ENCODE measurements at regions not wholly inside any gene's neighbourhood (a gene's known extent, or its start where the extent isn't known, plus 50 kb on each side); places are given as distances from the start of the nearest gene placed in this dataset.

DNA sequence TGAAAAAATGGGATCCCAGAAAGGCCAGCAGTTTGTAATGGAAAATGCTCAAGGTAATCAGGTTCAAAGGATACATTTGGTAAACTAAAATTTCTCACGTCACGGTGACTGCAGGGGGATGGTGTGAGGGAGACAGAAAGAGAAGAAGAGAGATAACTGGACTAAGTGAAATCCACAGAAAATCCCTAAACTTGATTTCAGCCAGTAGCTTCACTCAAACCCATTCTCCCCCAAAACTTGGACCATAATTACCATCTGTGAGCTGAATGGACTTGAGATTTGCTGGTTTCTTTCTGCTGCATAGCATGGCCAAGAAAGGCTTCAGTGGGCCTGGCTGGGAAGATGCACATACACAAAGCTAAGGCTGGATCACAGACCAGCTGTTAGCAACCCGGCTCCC lies 155.4 kb upstream of the LMO4 start:
- TF ChIP-seq, protein P1, sequence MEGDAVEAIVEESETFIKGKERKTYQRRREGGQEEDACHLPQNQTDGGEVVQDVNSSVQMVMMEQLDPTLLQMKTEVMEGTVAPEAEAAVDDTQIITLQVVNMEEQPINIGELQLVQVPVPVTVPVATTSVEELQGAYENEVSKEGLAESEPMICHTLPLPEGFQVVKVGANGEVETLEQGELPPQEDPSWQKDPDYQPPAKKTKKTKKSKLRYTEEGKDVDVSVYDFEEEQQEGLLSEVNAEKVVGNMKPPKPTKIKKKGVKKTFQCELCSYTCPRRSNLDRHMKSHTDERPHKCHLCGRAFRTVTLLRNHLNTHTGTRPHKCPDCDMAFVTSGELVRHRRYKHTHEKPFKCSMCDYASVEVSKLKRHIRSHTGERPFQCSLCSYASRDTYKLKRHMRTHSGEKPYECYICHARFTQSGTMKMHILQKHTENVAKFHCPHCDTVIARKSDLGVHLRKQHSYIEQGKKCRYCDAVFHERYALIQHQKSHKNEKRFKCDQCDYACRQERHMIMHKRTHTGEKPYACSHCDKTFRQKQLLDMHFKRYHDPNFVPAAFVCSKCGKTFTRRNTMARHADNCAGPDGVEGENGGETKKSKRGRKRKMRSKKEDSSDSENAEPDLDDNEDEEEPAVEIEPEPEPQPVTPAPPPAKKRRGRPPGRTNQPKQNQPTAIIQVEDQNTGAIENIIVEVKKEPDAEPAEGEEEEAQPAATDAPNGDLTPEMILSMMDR (conservative IDR thresholded peaks at IDR 0.05 in 1 of 2, IDR thresholded peaks at IDR 0.05 in 1 of 2; ENCODE audit: low read depth in 1 of 2, low read length in 2 of 2): no peak
- no peak for TF ChIP-seq EZH2 (IDR thresholded peaks at IDR 0.05; ENCODE audit: low read length, missing control alignments)
